ENCODE measurements at regions not wholly inside any gene's neighbourhood (a gene's known extent, or its start where the extent isn't known, plus 50 kb on each side); places are given as distances from the start of the nearest gene placed in this dataset.

DNA sequence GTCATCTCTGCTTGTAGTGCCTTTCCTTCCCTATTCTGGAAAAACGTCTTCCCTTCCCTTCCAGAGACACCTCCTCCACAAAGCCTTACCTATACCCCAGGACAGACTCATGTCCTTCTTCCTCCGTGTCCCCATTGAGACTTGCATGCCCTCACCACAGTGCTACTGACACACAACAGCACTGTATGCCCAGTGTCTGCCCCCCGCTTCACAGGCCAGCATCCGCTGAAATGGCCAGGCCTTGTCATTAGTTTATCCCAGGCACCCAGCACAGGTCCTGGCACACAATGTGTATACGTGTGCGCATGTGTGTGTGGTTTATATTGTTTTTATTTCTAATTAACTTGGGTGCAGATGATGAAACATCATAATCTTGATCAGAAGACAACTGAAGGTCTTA is 130.1 kb upstream of the CCL2 start:
- no peak for TF ChIP-seq YY1 (IDR thresholded peaks at IDR 0.05; ENCODE audit: insufficient read depth, insufficient read length)
- no peak for TF ChIP-seq SUZ12 (IDR thresholded peaks at IDR 0.05; ENCODE audit: extremely low read depth, insufficient read depth, insufficient read length)
